Dermis microvascular lymphatic vessel endothelial cell (primary cell): ENCODE measurements at regions not wholly inside any gene's neighbourhood (a gene's known extent, or its start where the extent isn't known, plus 50 kb on each side); places are given as distances from the start of the nearest gene placed in this dataset.

ENCODE experiments used
- DNase-seq, 2 donors: peaks; one replicate each; pipeline versions ENCODE4 v3.0.0 to v3.0.0-alpha.2; 2010; ENCODE audit warnings: low read depth in 2 of 2

DNA sequence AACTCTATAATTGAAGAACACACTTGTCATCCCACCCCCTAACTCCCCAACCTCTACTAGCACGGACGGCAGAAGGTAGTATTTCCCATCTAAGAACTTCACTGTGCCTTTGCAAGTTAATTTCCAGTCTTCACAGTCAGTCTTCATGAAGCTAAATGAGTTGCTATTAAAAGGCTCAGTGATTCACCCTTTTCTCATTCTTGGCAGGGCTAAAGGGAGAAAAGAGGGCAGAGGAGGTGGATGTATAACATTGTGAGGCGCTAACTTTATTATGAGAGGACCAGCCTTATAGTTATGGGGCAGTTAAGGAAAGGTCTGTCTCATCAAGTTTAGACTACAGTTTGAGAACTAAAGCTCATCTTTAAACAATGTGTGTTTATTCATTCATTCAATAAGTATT lies 161.0 kb upstream of the S100G start:
- DNase-seq: no peak

DNA sequence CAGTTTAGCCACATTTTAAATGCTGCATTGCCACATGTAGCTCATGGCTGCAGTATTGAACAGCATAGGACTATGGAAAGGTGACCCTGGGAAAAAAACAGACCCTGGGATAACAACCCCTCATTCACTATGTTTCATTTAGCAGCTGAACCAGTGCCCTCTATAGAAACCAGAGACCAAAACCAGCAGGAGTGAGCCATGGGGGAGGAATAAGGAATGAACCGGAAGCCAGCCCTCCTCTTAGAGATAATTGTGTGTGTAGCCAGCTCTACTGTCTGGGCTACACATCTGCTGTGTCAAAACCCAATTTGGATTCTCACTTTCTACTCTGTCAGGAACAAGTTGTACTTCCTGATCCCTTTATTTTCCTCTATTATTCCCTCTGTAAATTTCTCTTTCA lies 158.5 kb upstream of the S100G start:
- DNase-seq: no peak

DNA sequence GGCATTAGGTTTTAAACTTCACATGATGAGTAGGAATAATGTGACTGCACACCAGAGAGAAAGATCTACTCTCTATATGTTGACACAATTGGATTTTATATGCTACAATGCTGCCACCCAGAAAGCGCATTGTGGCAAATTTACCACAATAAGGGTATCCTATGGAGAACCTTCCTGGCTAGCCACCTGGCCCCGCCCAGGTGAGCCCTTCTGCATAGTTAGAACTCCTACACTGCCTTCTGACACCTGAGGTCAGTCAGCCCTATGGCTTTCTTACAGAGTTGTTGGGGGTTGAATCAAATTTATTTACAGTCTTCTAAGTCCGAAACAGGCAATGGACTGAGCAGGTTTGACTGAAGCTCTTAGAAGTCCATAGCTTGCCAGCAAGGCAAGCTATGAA lies 153.8 kb upstream of the S100G start:
- no peak for DNase-seq

DNA sequence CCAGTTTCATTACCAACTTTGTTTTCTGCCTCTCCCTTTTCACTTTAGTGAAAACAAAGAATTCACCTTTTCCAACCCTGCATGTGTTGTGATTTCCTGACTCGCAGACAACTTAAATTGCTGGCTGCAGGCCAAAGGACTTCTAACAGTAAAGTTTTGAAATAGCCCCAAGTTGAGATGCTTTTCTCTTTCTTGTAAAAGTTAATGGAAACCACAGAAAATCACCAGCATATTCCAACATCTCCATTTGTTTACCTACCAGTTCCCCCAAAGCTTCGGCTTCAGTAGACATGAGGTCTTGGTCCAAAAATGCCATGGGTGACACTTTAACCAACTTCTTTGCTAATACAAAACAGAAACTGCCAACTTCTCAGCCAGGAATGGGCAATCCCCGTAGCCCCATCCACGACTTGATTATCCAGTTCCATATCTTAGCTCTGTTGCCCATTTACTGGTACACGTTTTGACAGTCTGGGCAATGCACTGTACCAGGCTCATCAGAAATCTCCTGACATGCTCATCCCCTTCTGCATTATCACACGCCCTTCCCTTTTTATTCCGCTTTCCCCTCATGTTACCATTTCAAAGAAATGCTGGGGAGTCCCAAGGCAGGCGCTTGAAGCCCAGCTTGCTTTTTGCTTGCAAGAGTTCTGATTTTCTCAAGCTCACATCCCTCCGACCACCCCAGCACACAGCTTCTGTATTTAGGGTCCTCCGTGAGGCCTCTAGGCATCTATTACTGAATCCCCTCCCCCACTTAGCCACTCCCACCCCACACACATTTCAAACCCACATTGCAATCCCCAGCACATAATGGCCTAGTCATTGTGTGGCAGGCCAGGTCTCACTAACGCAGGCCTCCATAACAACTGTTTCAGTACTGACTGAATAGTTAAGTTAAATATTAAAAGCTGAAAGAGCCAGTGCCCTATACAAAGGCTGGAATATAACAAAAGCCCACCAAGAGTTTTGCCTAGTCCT lies 137.9 kb upstream of the S100G start:
- peak; percentile 6 to 62 for DNase-seq

DNA sequence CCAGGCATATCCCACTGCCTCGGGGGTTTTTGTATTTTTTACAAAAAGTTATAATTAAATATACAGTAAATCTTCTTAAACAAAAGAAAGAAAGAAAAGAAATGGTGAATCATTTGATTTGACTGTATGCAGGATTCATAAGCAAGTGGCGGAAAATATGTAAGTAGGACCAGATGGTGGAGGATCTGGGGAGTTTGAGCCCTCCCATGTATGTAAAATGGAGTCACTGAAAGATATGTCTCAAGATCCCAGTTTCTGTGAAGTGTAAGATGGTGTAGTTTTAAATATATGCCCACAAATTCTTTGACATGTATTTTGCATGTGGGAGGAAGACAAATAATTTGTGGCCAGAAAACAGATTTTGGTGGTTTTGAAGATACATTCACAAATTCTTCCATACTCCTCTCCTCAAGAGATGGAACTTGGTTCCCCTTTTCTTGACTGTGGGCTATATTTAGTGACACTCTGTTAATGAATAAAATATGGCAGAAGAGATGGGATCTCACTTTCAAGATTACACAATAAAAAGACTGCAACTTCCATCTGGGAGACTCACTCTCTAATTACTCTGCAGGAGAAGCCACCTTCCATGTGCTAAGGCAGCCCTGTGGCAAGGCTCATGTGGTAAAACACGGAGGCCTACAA lies 133.6 kb upstream of the S100G start:
- no peak for DNase-seq

DNA sequence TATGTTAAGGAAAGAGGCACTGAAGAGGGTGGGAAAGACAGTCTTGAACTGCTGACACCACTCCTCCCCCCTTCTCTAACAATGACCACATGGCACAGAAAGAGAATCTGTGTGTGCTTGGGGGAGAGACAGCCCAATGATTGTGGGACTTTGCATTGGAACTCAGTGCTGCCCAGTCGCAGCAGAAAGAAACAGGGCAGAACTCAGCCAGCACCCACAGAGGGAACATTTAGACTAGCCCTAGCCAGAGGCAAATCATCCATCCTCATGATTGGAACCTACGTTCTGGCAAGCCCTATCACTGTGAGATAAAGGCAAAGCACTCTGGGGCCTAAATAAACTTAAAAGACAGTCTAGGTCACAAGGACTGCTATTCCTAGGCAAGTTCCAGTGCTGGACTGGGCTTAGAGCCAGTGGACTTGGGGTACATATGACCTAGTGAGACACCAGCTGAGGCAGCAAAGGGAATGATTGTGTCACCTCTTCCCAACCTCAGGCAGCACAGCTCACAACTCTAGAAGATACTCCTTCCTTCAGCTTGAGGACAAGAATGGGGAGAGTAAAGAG lies 132.8 kb upstream of the S100G start:
- no peak for DNase-seq

DNA sequence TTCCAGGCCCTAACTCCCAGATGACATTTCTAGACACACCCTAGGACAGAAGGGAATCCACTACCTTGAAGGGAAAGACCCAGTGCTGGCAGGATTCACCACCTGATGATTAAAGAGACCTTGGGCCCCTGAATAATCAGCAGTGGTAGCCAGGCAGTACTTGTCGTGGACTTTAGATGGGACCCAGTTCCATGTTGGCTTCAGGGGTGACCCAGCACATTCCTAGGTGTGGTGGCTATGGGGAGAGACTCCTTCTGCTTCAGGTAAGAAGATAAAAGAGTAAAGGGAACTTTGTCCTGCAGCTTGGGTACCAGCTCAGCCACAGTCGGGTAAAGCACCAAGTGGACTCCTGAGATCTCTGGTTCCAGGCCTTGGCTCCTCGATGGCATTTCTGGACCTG lies 131.8 kb upstream of the S100G start:
- no peak for DNase-seq

DNA sequence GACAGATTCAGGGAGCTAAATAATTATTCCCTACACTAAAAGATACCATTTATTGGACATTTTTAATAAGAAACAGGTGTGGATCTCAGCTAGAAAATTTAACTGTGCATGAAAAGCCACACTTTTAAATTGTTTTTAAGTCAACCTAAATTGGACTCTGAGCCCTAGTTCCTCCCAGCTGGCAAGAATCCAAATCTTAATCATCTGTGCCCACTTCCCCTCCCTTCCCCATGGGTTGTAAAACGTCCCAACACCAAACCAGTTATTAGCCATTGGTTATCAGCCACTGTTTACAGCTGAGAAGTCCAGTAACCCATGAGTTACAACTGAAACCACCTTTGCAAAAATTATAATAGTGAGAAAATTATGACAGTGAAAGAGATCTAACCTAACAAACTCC lies 125.6 kb upstream of the S100G start:
- no peak for DNase-seq

DNA sequence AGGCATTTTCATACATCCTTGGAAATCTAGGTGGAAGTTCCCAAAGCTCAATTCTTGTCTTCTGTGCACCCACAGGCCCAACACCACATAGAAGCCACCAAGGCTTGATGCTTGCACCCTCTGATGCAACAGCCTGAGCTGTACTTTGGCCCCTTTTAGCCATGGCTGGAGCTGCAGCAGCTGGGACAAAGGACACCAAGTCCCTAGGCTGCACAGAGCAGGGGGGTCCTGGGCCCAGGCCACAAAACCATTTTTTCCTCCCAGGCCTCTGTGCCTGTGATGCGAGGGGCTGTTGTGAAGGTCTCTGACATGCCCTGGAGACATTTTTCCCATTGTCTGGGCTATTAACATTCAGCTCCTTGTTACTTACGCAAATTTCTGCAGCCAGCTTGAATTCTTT lies 124.0 kb upstream of the S100G start:
- no peak for DNase-seq

DNA sequence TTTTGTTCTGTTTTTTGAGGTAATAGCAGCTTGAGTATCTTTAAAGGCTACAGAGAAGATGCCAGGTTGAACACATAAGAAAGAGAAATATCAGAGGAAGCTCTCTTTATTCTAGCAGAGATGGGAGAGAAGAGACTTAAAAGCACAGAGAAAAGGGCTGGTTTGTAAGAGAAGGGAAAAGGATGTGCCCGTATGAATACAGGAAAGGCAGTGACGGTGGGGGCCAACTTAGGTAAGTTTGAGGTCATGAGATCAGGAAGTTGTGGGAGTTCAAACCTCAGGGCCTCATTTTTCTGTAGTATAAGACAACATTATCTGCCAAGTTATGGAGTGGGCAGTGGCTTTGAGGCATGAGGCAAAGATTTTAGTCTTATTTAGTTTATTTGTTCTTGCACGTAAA lies 121.3 kb upstream of the S100G start:
- no peak for DNase-seq
